ENCODE measurements at regions not wholly inside any gene's neighbourhood (a gene's known extent, or its start where the extent isn't known, plus 50 kb on each side); places are given as distances from the start of the nearest gene placed in this dataset.

GRCh38 chr3:8156831-8157230 is 344.8 kb upstream of the LMCD1 start:
- TF ChIP-seq EZH2phosphoT487 (IDR thresholded peaks at IDR 0.05; ENCODE audit: insufficient read depth, low read depth) (no peak), EZH2 (IDR thresholded peaks at IDR 0.05; ENCODE audit: insufficient read depth, poor library complexity, severe bottlenecking) (no peak)

Data from GM23248 (cell line).